ENCODE measurements at regions not wholly inside any gene's neighbourhood (a gene's known extent, or its start where the extent isn't known, plus 50 kb on each side); places are given as distances from the start of the nearest gene placed in this dataset.

GRCh38 chr11:70720281-70720680, 322.0 kb downstream of the CTTN start (continued):
- TF ChIP-seq ZNF407 (IDR thresholded peaks at IDR 0.05; ENCODE audit: low read depth) (no peak), PRPF4 (IDR thresholded peaks at IDR 0.05; ENCODE audit: insufficient read depth, low read depth, low read length, poor library complexity, severe bottlenecking) (no peak), ZNF282 (CRISPR knock-in tag; IDR thresholded peaks at IDR 0.05) (no peak), FOXJ2 (tag; IDR thresholded peaks at IDR 0.05) (no peak), MCM5 (IDR thresholded peaks at IDR 0.05; ENCODE audit: low read depth) (no peak), CSDE1 (IDR thresholded peaks at IDR 0.05) (no peak), THRB (CRISPR knock-in tag; conservative IDR thresholded peaks at IDR 0.05) (no peak)

All from K562 (cell line).